GM12875 (cell line): ENCODE measurements at regions not wholly inside any gene's neighbourhood (a gene's known extent, or its start where the extent isn't known, plus 50 kb on each side); places are given as distances from the start of the nearest gene placed in this dataset.

Experiments used
- H3K4me3 ChIP-seq: one replicate; pipeline ENCODE4 v1.5.1; 2011; ENCODE audit warnings: low read depth, low read length, control low read depth
- TF ChIP-seq, protein P1 (sequence below): IDR thresholded peaks from 2 replicates; pipeline ENCODE4 v1.5.1; 2011; ENCODE audit warnings: low read depth, mild to moderate bottlenecking, control low read depth, inconsistent platforms, low read length, moderate library complexity, borderline replicate concordance; ENCODE audit not compliant: insufficient read depth

DNA sequence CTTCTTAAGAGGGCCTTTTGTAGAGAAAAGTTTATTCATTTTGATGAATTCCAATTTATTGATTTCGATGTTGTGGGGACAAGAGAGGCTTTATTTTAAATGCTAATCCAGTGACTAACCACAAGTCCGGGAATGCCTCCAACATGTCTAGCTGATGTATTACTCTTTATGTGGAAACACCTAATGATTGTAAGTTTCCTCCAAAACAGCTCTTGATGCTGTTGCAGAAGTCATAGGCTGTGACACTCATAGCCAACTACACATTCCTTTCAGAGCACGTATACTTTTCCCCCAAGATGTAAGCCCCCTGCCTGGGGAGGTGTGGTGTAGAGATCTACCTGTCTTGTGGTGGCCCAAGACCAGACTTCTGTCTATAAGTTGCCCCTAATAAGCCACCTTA lies 61.3 kb upstream of the RNF24 start:
- H3K4me3 ChIP-seq: no peak overlapping the region
- TF ChIP-seq, protein P1, sequence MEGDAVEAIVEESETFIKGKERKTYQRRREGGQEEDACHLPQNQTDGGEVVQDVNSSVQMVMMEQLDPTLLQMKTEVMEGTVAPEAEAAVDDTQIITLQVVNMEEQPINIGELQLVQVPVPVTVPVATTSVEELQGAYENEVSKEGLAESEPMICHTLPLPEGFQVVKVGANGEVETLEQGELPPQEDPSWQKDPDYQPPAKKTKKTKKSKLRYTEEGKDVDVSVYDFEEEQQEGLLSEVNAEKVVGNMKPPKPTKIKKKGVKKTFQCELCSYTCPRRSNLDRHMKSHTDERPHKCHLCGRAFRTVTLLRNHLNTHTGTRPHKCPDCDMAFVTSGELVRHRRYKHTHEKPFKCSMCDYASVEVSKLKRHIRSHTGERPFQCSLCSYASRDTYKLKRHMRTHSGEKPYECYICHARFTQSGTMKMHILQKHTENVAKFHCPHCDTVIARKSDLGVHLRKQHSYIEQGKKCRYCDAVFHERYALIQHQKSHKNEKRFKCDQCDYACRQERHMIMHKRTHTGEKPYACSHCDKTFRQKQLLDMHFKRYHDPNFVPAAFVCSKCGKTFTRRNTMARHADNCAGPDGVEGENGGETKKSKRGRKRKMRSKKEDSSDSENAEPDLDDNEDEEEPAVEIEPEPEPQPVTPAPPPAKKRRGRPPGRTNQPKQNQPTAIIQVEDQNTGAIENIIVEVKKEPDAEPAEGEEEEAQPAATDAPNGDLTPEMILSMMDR: no peak

DNA sequence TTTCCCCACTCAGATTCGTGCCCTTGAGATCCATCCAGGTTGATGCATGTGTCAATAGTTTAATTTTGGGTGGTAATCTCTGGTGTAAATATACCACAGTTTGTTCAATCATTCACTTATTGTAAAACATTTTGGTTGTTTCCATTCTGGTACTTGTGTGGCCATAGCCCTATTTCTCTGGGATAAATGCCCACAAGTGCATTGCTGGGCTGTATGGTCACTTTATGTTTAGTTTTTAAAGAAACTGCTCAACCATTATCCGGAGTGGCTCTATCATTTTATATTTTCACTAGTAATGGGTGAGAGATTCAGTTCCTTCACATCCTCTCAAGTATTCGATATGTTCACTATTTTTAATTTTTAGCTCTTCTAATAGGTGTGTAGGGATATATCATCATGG lies 60.7 kb upstream of the RNF24 start:
- TF ChIP-seq, protein P1: no peak
- no peak overlapping the region for H3K4me3 ChIP-seq

DNA sequence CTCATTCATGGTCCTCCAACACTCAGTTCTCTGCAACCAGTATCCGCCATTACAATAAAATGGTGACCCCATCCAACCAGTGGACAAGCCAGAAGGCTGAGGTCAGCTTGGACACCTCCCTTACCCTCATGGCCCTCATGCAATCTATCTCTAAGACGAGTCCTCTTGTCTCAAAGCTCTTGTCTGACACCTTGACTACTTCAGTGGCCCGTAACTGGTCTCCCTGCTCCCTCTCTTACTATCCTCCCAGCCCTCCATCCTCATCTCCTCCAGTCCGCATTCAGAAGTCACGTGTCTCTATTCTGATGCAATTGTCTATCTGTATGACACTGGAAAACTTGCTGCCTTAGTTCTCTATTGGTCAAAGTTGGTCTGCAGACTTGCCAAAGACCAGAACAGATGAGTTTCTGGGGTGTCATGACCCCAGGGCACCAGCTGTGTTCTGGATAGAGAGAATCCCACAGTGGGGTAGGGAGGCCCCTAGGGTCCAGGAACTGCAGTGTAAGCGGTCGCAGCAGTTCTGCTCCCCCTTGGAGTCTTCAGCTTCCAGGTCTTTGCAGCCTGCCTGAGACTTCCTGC lies 59.6 kb upstream of the RNF24 start:
- no peak overlapping the region for H3K4me3 ChIP-seq
- TF ChIP-seq, protein P1: no peak

DNA sequence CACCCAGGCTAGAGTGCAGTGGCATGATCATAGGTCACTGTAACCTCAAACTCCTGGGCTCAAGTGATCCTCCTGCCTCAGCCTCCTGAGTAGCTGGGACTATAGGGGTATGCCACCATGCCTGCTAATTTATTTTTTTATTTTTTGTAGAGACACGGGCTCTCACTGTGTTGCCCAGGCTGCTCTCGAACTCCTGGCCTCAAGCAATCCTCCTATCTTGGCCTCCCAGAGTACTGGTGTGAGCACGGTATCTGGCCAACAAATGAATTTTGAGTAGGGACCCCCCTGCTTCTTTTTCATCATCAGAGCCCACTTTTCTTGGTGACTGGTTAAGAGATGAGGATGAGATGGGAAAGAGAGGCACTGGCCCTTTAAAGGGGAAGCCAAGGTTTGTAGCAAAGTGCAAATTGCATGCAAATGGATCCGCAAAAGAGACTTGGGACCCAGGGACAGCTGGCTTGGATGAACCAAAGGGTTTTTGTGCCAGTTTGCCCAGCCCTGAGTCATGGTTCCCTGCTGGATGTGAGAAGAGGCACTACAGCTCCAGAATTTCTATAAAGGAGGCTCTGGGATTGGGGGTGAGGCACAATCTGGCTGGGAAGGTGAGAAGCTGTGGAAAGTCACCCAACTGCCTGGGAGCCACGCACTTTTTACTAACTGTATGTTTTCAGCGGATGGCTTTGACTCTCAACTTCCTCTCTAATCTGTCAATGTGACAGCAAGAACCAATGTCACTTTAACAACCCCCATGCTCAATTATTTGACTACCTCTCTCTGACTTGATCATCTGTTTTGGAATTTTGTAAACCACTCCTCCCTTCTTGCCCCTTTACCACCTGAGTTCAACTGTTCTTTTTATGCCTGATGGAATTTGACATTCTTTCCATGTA lies 58.7 kb upstream of the RNF24 start:
- TF ChIP-seq, protein P1: no peak
- no peak overlapping the region for H3K4me3 ChIP-seq

DNA sequence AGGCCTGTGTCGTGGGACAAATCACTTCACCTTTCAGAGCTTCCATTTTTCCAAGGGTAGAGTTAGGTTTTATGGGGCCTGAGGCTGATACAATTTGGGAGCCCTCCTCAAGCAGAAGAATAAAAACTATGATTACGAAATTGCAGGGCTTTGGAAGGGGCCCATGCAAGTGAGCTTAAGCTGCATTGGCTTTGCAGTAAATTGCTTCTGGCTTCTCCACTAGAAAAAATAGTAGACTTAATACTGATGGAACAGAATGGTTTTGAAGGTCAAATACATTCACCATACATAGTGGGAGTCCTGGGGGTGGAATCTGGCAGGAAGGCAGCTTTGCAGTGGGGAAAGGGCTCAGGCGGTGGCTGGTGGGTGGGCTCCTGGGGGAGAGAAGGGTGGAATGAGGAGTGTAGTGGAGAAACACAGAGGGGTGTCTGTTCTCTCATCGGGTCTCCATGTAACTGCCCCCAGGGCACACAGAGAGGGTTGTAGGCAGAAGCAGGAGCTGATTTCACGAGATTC lies 55.9 kb upstream of the RNF24 start:
- no peak overlapping the region for H3K4me3 ChIP-seq
- TF ChIP-seq, protein P1: no peak

DNA sequence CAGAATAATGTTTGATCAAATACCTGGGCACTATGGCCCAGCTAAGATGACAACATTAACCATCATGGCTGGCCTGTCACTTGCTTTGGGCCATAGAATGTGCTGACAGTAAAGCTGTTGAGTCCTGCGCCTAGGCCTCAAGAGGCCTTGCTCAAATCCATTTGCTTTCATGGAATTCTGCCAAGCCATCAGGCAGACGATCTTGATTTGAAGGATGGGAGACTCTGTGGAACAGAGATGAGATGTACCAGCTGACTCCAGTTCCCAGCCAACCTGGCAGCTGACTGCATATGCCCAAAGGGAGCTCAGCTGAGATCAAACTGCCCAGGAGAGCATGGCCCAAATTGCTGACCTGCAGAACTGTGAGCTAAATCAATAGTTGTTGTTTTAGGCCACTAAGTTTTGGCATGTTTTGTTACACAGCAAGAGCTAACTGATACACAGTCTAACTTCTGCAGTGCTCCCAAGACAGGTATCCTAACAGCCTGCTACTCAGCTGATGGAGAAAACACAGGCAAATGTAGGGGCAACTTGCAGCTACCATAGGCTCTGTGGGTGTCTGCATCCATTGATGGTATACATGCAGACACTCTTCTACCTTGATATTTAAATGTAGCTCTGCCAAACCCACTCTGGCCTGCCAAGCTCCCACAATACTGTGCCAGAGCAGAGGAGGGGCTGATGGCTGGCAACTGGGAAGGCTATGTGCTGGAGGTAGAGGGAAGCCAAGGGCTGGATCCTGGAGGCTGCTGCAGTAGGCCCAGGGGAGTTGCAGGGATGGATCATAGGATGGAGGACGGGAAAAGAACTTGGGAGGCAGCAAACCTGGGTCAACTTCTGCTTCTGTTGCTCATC lies 55.2 kb upstream of the RNF24 start:
- TF ChIP-seq, protein P1: no peak
- H3K4me3 ChIP-seq: no peak overlapping the region
